ENCODE measurements at regions not wholly inside any gene's neighbourhood (a gene's known extent, or its start where the extent isn't known, plus 50 kb on each side); places are given as distances from the start of the nearest gene placed in this dataset.

DNA sequence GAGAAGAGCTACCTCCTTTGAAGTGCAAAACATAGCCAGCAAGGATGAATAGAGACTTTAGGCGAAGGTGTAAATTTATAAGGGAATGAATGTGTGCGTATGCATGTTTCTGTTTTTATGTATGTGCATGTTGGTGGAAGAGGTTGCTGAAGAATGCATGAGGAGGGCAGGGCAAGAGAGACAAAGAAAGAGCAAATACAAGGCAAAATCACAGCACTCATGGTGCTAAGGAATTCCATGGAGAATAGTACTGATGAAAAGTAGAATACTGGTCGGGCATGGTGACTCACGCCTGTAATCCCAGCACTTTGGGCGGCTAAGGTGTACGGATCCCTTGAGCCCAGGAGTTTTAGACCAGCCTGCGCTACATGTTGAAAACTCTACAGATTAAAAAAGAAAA lies 762.1 kb upstream of the PTPRD start:
- no peak overlapping the region for H3K27ac ChIP-seq (ENCODE audit: low read length)
- TF ChIP-seq, protein P1, sequence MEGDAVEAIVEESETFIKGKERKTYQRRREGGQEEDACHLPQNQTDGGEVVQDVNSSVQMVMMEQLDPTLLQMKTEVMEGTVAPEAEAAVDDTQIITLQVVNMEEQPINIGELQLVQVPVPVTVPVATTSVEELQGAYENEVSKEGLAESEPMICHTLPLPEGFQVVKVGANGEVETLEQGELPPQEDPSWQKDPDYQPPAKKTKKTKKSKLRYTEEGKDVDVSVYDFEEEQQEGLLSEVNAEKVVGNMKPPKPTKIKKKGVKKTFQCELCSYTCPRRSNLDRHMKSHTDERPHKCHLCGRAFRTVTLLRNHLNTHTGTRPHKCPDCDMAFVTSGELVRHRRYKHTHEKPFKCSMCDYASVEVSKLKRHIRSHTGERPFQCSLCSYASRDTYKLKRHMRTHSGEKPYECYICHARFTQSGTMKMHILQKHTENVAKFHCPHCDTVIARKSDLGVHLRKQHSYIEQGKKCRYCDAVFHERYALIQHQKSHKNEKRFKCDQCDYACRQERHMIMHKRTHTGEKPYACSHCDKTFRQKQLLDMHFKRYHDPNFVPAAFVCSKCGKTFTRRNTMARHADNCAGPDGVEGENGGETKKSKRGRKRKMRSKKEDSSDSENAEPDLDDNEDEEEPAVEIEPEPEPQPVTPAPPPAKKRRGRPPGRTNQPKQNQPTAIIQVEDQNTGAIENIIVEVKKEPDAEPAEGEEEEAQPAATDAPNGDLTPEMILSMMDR (IDR thresholded peaks at IDR 0.05), result no peak
- ATAC-seq, result no peak
- peaks cover 3% of the 10 kb centered on the region for H3K9me3 ChIP-seq (ENCODE audit: control insufficient read depth, insufficient read depth, low read length)
- H3K9me3 Mint-ChIP-seq, result peaks cover 11 to 14% of the 10 kb centered on the region in 2 donors
- no peaks in the 10 kb centered on the region for H3K27me3 ChIP-seq (ENCODE audit: control insufficient read depth, insufficient read depth, low read length)
- no peak for DNase-seq
- WGBS (ENCODE audit: insufficient coverage), result 86% methylated on average over 7 of the region's 7 CpGs
- H3K4me3 ChIP-seq (ENCODE audit: low read length), result no peak overlapping the region
- H3K27ac Mint-ChIP-seq, result no peak overlapping the region
- H3K4me1 ChIP-seq (ENCODE audit: control insufficient read depth, insufficient read depth, low read length), result no peaks in the 10 kb centered on the region
- H3K4me3 Mint-ChIP-seq, result no peak overlapping the region
- no peaks in the 10 kb centered on the region for H3K4me1 Mint-ChIP-seq
- H3K36me3 ChIP-seq (ENCODE audit: control insufficient read depth, insufficient read depth, low read length), result no peaks in the 10 kb centered on the region
- H3K36me3 Mint-ChIP-seq, result no peaks in the 10 kb centered on the region
- intact Hi-C loops (cut with micrococcal nuclease), result no loop called here
- H3K27me3 Mint-ChIP-seq (ENCODE audit: low read depth in 2 of 2), result no peaks in the 10 kb centered on the region

DNA sequence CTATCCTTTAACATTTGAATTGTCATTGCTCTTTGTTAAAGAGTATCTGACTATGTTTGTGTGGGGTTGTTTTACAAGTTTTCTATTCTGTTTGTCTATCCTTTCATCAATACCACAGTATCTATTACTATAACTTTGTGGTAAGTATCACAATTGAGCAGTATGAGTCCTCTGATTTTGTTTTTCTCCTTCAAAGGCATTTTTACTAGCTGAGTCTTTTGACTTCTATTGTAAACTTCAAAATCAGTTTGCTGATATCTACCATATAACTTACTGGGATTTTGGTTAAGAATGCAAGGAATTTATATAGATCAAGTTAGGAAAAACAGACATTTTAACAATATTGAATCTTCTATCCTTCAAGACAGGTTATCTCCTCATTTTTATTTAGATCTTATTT lies 789.8 kb upstream of the PTPRD start:
- Mint-ChIP-seq H3K4me1 (no peaks in the 10 kb centered on the region), H3K27ac (no peak overlapping the region), H3K36me3 (peaks cover 37% of the 10 kb centered on the region), H3K4me3 (no peak overlapping the region), H3K9me3 (peaks cover 18 to 29% of the 10 kb centered on the region in 2 donors), H3K27me3 (ENCODE audit: low read depth in 2 of 2) (no peaks in the 10 kb centered on the region)
- intact Hi-C loops (cut with micrococcal nuclease), result no loop called here
- Histone ChIP-seq H3K27ac (ENCODE audit: low read length) (no peak overlapping the region), H3K36me3 (ENCODE audit: control insufficient read depth, insufficient read depth, low read length) (no peaks in the 10 kb centered on the region), H3K27me3 (ENCODE audit: control insufficient read depth, insufficient read depth, low read length) (no peaks in the 10 kb centered on the region), H3K9me3 (ENCODE audit: control insufficient read depth, insufficient read depth, low read length) (no peaks in the 10 kb centered on the region), H3K4me1 (ENCODE audit: control insufficient read depth, insufficient read depth, low read length) (no peaks in the 10 kb centered on the region), H3K4me3 (ENCODE audit: low read length) (no peak overlapping the region)
- TF ChIP-seq, protein P1 (IDR thresholded peaks at IDR 0.05), result no peak
- ATAC-seq (no peak), DNase-seq (no peak)

DNA sequence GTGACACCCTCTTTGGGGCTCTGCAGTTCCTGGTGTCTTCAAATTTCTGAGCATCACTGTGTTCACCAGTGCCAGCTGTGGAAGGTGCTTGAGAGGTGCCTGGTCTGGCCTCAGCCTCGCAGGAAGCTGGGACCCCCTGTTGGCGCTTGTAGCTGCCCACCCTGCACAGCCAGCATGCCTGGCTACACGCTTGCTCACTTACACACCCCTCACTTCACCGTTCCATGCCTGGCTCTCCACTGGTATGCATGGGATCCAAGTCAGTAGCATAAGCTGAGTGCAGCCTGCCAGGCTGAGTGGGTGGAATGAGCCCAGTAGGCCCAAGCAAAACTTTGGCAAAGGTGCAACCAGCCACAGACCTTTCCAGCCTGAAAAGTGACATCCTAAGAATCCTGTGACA lies 801.4 kb upstream of the PTPRD start:
- Mint-ChIP-seq H3K27me3 (ENCODE audit: low read depth in 2 of 2) (no peaks in the 10 kb centered on the region), H3K36me3 (no peaks in the 10 kb centered on the region), H3K9me3 (peaks cover 8% of the 10 kb centered on the region in 2 donors), H3K4me3 (no peak overlapping the region), H3K27ac (no peak overlapping the region), H3K4me1 (no peaks in the 10 kb centered on the region)
- intact Hi-C loops (cut with micrococcal nuclease), result no loop called here
- no peaks in the 10 kb centered on the region for H3K27me3 ChIP-seq (ENCODE audit: control insufficient read depth, insufficient read depth, low read length)
- H3K4me1 ChIP-seq (ENCODE audit: control insufficient read depth, insufficient read depth, low read length), result no peaks in the 10 kb centered on the region
- peaks cover 14% of the 10 kb centered on the region for H3K9me3 ChIP-seq (ENCODE audit: control insufficient read depth, insufficient read depth, low read length)
- H3K4me3 ChIP-seq (ENCODE audit: low read length), result no peak overlapping the region
- ATAC-seq (no peak), DNase-seq (no peak)
- no peaks in the 10 kb centered on the region for H3K36me3 ChIP-seq (ENCODE audit: control insufficient read depth, insufficient read depth, low read length)
- no peak overlapping the region for H3K27ac ChIP-seq (ENCODE audit: low read length)
- TF ChIP-seq, protein P1 (IDR thresholded peaks at IDR 0.05), result no peak
- WGBS (ENCODE audit: insufficient coverage), result 83% methylated on average over 4 of the region's 4 CpGs

DNA sequence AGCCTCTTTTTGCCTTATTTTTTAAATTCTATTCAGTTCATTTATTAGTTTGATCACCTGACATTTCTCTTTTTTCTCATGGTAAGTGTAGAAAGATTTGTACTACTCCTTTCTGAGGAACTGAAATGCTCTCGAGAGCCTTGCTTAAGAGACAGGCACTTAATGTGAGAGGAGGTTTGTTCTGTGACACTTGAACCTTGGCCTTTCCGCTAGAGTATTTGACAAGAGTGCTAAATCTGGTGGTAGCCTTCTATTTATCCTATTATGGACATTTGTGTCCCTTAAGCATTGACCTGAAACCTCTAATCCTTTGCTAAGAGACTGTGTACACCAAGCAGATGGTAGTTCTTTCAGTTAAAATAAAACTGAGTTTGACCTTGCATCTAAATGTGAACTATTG lies 805.0 kb upstream of the PTPRD start:
- no peaks in the 10 kb centered on the region for H3K27me3 Mint-ChIP-seq (ENCODE audit: low read depth in 2 of 2)
- Histone ChIP-seq H3K27me3 (ENCODE audit: control insufficient read depth, insufficient read depth, low read length) (no peaks in the 10 kb centered on the region), H3K4me3 (ENCODE audit: low read length) (no peak overlapping the region), H3K36me3 (ENCODE audit: control insufficient read depth, insufficient read depth, low read length) (no peaks in the 10 kb centered on the region), H3K27ac (ENCODE audit: low read length) (no peak overlapping the region), H3K9me3 (ENCODE audit: control insufficient read depth, insufficient read depth, low read length) (peaks cover 14% of the 10 kb centered on the region), H3K4me1 (ENCODE audit: control insufficient read depth, insufficient read depth, low read length) (no peaks in the 10 kb centered on the region)
- no peaks in the 10 kb centered on the region for H3K4me1 Mint-ChIP-seq
- intact Hi-C loops (cut with micrococcal nuclease), result no loop called here
- ATAC-seq (no peak), DNase-seq (no peak)
- peaks cover 11 to 13% of the 10 kb centered on the region in 2 donors for H3K9me3 Mint-ChIP-seq
- H3K27ac Mint-ChIP-seq, result no peak overlapping the region
- WGBS (ENCODE audit: insufficient coverage), result 72% methylated on average over 2 of the region's 2 CpGs
- TF ChIP-seq, protein P1 (IDR thresholded peaks at IDR 0.05), result no peak
- H3K36me3 Mint-ChIP-seq, result peaks cover under 1% of the 10 kb centered on the region
- no peak overlapping the region for H3K4me3 Mint-ChIP-seq
